HL-60 (cell line): ENCODE measurements at regions not wholly inside any gene's neighbourhood (a gene's known extent, or its start where the extent isn't known, plus 50 kb on each side); places are given as distances from the start of the nearest gene placed in this dataset.

Experiments used
- DNase-seq, 2 experiments: peaks; one replicate each; pipeline ENCODE4 v3.0.0-alpha.2; 2010 to 2020; ENCODE audit warnings: low read depth in 1 of 2, low spot score in 1 of 2
- H3K27ac ChIP-seq: fragments of 250-450 bp; sonication (Bioruptor Pico); replicated peaks from 2 replicates; pipeline ENCODE4 v1.5.1; 2020; ENCODE audit warnings: mild to moderate bottlenecking, moderate library complexity
- H3K27me3 ChIP-seq: fragments of 250-450 bp; sonication (Bioruptor Pico); 2 replicates; pipeline ENCODE4 v1.5.1; 2021; ENCODE audit warnings: mild to moderate bottlenecking, moderate library complexity; ENCODE audit not compliant: insufficient read depth, poor library complexity, severe bottlenecking
- H3K4me3 ChIP-seq: replicated peaks from 2 replicates; pipeline ENCODE4 v1.5.1; 2011; ENCODE audit warnings: mild to moderate bottlenecking, control low read depth, low read length; ENCODE audit not compliant: insufficient read depth
- GABPA ChIP-seq: IDR thresholded peaks from 2 replicates; pipeline ENCODE4 v1.6.1; 2012; ENCODE audit warnings: low read depth
- POLR2AphosphoS5 ChIP-seq: IDR thresholded peaks from 2 replicates; pipeline ENCODE4 v1.6.1; 2012; ENCODE audit warnings: low read depth
- SPI1 ChIP-seq: IDR thresholded peaks from 2 replicates; pipeline ENCODE4 v1.6.1; 2012; ENCODE audit warnings: low read depth, mild to moderate bottlenecking, borderline replicate concordance
- TF ChIP-seq, protein P1 (sequence below): IDR thresholded peaks from one replicate; pipeline ENCODE4 v1.5.1; 2011; ENCODE audit warnings: low read length, control low read depth, inconsistent platforms; ENCODE audit not compliant: insufficient read depth
- TF ChIP-seq, protein P2 (sequence below): IDR thresholded peaks from 2 replicates; pipeline ENCODE4 v1.6.1; 2012; ENCODE audit warnings: low read depth; ENCODE audit not compliant: insufficient replicate concordance

DNA sequence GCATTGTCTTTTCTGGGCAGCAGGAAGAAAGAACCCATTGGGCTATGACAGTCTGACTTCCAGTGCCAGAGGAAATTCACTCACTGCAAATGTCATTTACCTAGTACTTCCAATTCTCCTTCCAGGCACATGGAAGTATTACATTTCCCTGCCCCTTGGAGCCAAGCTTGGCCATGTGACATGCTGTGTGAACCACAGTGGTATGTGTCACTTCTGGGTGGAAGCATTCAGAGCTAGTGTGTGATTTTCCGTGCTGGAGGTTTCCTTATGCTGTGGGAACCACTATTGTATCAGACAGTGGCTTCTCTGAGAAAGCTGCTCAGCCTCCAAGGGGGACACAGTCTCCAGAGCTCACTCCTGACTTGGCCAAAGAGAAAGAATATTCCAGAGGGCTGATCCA is 387.6 kb downstream of the CDC5L start:
- DNase-seq: no peak
- H3K4me3 ChIP-seq: no peak overlapping the region
- H3K27me3 ChIP-seq: no peaks in the 10 kb centered on the region
- TF ChIP-seq POLR2AphosphoS5 (no peak), SPI1 (no peak), GABPA (no peak)
- TF ChIP-seq, protein P1, sequence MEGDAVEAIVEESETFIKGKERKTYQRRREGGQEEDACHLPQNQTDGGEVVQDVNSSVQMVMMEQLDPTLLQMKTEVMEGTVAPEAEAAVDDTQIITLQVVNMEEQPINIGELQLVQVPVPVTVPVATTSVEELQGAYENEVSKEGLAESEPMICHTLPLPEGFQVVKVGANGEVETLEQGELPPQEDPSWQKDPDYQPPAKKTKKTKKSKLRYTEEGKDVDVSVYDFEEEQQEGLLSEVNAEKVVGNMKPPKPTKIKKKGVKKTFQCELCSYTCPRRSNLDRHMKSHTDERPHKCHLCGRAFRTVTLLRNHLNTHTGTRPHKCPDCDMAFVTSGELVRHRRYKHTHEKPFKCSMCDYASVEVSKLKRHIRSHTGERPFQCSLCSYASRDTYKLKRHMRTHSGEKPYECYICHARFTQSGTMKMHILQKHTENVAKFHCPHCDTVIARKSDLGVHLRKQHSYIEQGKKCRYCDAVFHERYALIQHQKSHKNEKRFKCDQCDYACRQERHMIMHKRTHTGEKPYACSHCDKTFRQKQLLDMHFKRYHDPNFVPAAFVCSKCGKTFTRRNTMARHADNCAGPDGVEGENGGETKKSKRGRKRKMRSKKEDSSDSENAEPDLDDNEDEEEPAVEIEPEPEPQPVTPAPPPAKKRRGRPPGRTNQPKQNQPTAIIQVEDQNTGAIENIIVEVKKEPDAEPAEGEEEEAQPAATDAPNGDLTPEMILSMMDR: no peak
- TF ChIP-seq, protein P2, sequence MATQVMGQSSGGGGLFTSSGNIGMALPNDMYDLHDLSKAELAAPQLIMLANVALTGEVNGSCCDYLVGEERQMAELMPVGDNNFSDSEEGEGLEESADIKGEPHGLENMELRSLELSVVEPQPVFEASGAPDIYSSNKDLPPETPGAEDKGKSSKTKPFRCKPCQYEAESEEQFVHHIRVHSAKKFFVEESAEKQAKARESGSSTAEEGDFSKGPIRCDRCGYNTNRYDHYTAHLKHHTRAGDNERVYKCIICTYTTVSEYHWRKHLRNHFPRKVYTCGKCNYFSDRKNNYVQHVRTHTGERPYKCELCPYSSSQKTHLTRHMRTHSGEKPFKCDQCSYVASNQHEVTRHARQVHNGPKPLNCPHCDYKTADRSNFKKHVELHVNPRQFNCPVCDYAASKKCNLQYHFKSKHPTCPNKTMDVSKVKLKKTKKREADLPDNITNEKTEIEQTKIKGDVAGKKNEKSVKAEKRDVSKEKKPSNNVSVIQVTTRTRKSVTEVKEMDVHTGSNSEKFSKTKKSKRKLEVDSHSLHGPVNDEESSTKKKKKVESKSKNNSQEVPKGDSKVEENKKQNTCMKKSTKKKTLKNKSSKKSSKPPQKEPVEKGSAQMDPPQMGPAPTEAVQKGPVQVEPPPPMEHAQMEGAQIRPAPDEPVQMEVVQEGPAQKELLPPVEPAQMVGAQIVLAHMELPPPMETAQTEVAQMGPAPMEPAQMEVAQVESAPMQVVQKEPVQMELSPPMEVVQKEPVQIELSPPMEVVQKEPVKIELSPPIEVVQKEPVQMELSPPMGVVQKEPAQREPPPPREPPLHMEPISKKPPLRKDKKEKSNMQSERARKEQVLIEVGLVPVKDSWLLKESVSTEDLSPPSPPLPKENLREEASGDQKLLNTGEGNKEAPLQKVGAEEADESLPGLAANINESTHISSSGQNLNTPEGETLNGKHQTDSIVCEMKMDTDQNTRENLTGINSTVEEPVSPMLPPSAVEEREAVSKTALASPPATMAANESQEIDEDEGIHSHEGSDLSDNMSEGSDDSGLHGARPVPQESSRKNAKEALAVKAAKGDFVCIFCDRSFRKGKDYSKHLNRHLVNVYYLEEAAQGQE: no peak
- no peak overlapping the region for H3K27ac ChIP-seq

DNA sequence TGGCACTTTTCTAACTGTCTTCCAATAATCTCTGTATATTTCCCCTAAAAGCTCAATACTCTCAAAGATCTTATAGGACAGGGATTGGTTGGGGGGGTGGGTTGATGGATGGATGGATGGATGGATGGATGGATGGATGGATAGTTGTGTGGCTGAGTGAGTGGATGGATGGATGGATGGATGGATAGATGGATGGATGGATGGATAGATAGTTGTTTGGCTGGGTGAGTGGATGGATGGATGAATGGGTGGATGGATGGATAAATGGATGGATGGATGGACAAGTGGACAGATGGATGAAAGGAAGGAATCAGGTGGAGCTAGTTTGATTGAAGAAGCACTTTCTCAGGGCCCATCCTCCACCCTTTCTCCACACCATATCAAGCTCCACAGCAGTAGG is 388.8 kb downstream of the CDC5L start:
- no peak for DNase-seq
- TF ChIP-seq POLR2AphosphoS5 (no peak), GABPA (no peak), SPI1 (no peak)
- TF ChIP-seq, protein P2: no peak
- TF ChIP-seq, protein P1: no peak
- H3K27me3 ChIP-seq: no peaks in the 10 kb centered on the region
- H3K4me3 ChIP-seq: no peak overlapping the region
- no peak overlapping the region for H3K27ac ChIP-seq

DNA sequence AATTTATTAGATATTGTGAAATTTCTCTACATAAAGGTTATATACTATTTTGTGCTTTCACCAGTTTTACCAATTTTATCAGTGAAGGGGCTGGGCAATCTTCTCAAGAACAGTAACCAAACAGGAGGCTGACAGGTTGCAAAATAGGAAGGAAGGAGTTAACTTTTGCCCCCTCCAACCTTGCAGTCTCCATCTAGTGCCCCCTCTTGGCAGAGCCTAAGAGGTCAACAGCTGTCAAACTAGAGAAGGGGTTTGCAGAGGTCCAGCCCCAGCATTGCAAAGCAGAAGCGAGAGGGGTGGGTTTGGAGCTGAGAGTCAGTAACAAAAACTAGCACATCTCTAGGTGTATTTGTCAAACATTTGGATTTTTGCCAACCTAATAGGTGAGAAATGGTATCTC is 391.0 kb downstream of the CDC5L start:
- Histone ChIP-seq H3K27me3 (no peaks in the 10 kb centered on the region), H3K27ac (no peak overlapping the region), H3K4me3 (no peak overlapping the region)
- TF ChIP-seq, protein P2: no peak
- no peak for TF ChIP-seq POLR2AphosphoS5
- TF ChIP-seq GABPA: no peak
- TF ChIP-seq, protein P1: no peak
- TF ChIP-seq SPI1: no peak
- DNase-seq: no peak
